Natural killer cell (primary cell): ENCODE measurements at regions not wholly inside any gene's neighbourhood (a gene's known extent, or its start where the extent isn't known, plus 50 kb on each side); places are given as distances from the start of the nearest gene placed in this dataset.
"Not testable (repeated sequence)": the region's sequence is repeated elsewhere in the genome, so short reads cannot be mapped to it uniquely, and the experiment has no call there.

Experiments used
- ATAC-seq, 3 donors: fragments of 150-1000 bp in 2 of 3; fragments of 200-7000 bp in 1 of 3; cut with Tn5 transposase; 1 replicate in 1 of 3; 2 replicates in 2 of 3; pipeline ENCODE4 v1.10.0; 2021; ENCODE audit warnings: mild to moderate bottlenecking in 2 of 3, moderate library complexity in 2 of 3
- DNase-seq, 2 donors: peaks; one replicate each; pipeline versions ENCODE4 v3.0.0 to v3.0.0-alpha.2; 2013 to 2021; ENCODE audit warnings: mixed read lengths in 1 of 2
- H3K27ac ChIP-seq: one replicate; pipeline ENCODE4 v1.5.1; 2013; ENCODE audit warnings: mild to moderate bottlenecking, low read length
- H3K27me3 ChIP-seq: one replicate; pipeline ENCODE4 v1.6.1; 2013; ENCODE audit warnings: low read length; ENCODE audit not compliant: control insufficient read depth, insufficient read depth
- H3K36me3 ChIP-seq: one replicate; pipeline ENCODE4 v1.6.1; 2013; ENCODE audit warnings: low read length; ENCODE audit not compliant: control insufficient read depth, insufficient read depth
- H3K4me1 ChIP-seq: one replicate; pipeline ENCODE4 v1.6.1; 2013; ENCODE audit warnings: low read length; ENCODE audit not compliant: control insufficient read depth, insufficient read depth
- H3K4me3 ChIP-seq: one replicate; pipeline ENCODE4 v1.5.1; 2013; ENCODE audit warnings: low read length
- H3K9me3 ChIP-seq: one replicate; pipeline ENCODE4 v1.6.1; 2013; ENCODE audit warnings: low read length; ENCODE audit not compliant: control insufficient read depth, insufficient read depth
- H3K27ac Mint-ChIP-seq, 2 donors: one replicate each; pipeline ENCODE4 v1.8.0; 2022; ENCODE audit warnings: mild to moderate bottlenecking in 2 of 2, mixed read lengths in 2 of 2, moderate library complexity in 1 of 2
- H3K27me3 Mint-ChIP-seq, 2 donors: one replicate each; pipeline ENCODE4 v1.8.0; 2022; ENCODE audit warnings: low read depth in 2 of 2, mixed read lengths in 2 of 2
- H3K36me3 Mint-ChIP-seq: one replicate; pipeline ENCODE4 v1.8.0; 2022; ENCODE audit warnings: mixed read lengths
- H3K4me1 Mint-ChIP-seq, 2 donors: one replicate each; pipeline ENCODE4 v1.8.0; 2022; ENCODE audit warnings: mixed read lengths in 2 of 2
- H3K4me3 Mint-ChIP-seq: one replicate; pipeline ENCODE4 v1.8.0; 2022; ENCODE audit warnings: mild to moderate bottlenecking, moderate library complexity, mixed read lengths
- H3K9me3 Mint-ChIP-seq, 2 donors: one replicate each; pipeline ENCODE4 v1.8.0; 2022; ENCODE audit warnings: mixed read lengths in 2 of 2
- WGBS: methylation state at CpG from one replicate; pipeline ENCODE4 v1.1.7; 2013; ENCODE audit warnings: missing lambda C conversion rate; ENCODE audit not compliant: insufficient coverage; 5-methylcytosine and 5-hydroxymethylcytosine counted together
- intact Hi-C: fragments of 100-400 bp; cut with micrococcal nuclease; formaldehyde crosslinking; loops from one replicate; pipeline ENCODE4 v1.14.2; 2022
- TF ChIP-seq, protein P1 (sequence below): fragments of 200-600 bp; IDR thresholded peaks from one replicate; pipeline ENCODE4 v1.8.0; 2022; ENCODE audit warnings: antibody characterized with exemption

DNA sequence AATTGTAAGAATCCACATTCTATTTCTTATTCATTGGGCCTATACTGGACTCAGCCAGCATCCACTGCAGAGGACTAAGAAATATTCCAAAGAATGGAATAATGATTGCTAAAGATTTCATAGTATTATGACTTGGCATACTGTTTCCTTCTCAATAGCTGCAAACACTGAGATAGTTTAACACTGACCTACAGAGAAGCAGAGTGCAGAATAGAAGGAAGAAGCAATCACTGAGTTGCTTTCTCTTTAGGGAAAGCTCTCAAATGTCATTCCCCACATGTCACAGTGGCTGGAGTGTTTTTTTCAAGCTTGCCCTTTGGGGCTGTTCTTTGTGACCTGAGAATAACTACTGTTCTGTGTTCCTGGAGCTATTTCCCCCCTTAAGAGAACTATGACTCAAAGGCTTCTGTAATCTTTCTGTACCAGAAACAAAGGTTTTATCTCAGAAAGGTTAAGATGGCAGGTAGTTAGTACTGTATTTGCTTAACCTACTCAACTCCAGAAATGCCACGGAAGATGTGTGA lies 243.6 kb upstream of the LUZP2 start:
- Mint-ChIP-seq H3K9me3 (no peaks in the 10 kb centered on the region), H3K36me3 (no peaks in the 10 kb centered on the region), H3K27ac (no peak overlapping the region), H3K27me3 (no peaks in the 10 kb centered on the region), H3K4me1 (no peaks in the 10 kb centered on the region), H3K4me3 (no peak overlapping the region)
- H3K27ac ChIP-seq = no peak overlapping the region
- H3K4me1 ChIP-seq = no peaks in the 10 kb centered on the region
- H3K27me3 ChIP-seq = no peaks in the 10 kb centered on the region
- intact Hi-C loops = no loop called here
- H3K4me3 ChIP-seq = no peak overlapping the region
- 71% methylated on average over 1 of the region's 1 CpG for WGBS
- no peaks in the 10 kb centered on the region for H3K36me3 ChIP-seq
- ATAC-seq (no peak), DNase-seq (no peak)
- no peaks in the 10 kb centered on the region for H3K9me3 ChIP-seq
- TF ChIP-seq, protein P1, sequence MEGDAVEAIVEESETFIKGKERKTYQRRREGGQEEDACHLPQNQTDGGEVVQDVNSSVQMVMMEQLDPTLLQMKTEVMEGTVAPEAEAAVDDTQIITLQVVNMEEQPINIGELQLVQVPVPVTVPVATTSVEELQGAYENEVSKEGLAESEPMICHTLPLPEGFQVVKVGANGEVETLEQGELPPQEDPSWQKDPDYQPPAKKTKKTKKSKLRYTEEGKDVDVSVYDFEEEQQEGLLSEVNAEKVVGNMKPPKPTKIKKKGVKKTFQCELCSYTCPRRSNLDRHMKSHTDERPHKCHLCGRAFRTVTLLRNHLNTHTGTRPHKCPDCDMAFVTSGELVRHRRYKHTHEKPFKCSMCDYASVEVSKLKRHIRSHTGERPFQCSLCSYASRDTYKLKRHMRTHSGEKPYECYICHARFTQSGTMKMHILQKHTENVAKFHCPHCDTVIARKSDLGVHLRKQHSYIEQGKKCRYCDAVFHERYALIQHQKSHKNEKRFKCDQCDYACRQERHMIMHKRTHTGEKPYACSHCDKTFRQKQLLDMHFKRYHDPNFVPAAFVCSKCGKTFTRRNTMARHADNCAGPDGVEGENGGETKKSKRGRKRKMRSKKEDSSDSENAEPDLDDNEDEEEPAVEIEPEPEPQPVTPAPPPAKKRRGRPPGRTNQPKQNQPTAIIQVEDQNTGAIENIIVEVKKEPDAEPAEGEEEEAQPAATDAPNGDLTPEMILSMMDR = no peak

DNA sequence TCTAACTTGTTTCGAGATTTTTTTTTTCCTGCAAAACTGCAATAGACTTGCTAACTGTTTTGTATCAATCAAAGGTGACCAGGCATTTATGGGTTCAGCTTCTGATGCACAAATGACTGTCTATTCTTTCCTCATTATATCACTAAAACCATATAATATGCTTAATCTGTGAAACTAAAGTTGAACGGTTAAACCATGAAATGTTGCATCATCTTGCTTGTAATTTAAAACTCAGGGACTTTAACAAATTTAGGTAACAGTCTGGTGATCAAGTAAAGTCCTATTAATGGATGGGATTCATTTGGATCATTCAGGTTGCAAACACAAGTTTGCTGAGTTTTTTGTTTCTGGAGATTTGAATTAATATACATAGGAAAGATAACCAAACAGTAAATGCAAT lies 232.0 kb upstream of the LUZP2 start:
- Histone ChIP-seq H3K4me1 (no peaks in the 10 kb centered on the region), H3K4me3 (no peak overlapping the region), H3K27ac (no peak overlapping the region), H3K36me3 (no peaks in the 10 kb centered on the region), H3K9me3 (no peaks in the 10 kb centered on the region), H3K27me3 (no peaks in the 10 kb centered on the region)
- Mint-ChIP-seq H3K27ac (no peak overlapping the region), H3K9me3 (peaks cover 0 to 3% of the 10 kb centered on the region in 2 donors), H3K4me3 (no peak overlapping the region), H3K36me3 (no peaks in the 10 kb centered on the region), H3K4me1 (peaks cover 0 to 5% of the 10 kb centered on the region in 2 donors), H3K27me3 (no peaks in the 10 kb centered on the region)
- intact Hi-C loops = no loop called here
- TF ChIP-seq, protein P1 = no peak
- no peak for DNase-seq
- no peak for ATAC-seq
- WGBS = 90% methylated on average over 2 of the region's 2 CpGs

DNA sequence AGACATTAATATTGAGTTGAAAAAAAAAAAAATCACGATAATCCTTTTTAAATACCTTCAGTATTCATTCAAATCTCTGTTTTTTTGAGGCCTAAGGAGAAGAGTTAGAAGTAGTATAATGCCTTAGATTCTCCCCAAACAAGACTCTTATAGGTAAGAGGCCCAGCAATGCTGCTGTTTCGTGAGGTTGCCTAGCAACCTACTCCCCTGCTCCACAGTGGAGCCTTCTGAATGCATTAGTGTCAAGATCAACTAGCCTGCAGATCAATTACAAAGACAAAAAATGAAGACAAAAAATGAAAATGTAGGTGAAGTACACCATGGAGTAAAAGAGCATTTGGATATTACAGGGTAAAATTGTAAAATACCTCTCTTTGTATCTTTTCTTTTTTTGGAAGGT lies 229.8 kb upstream of the LUZP2 start:
- no peak for DNase-seq
- no peak overlapping the region for H3K4me3 Mint-ChIP-seq
- H3K36me3 Mint-ChIP-seq = no peaks in the 10 kb centered on the region
- Histone ChIP-seq H3K27ac (no peak overlapping the region), H3K4me1 (no peaks in the 10 kb centered on the region), H3K36me3 (no peaks in the 10 kb centered on the region), H3K27me3 (no peaks in the 10 kb centered on the region), H3K4me3 (no peak overlapping the region), H3K9me3 (no peaks in the 10 kb centered on the region)
- TF ChIP-seq, protein P1 = no peak
- H3K9me3 Mint-ChIP-seq = peaks cover 0 to 3% of the 10 kb centered on the region in 2 donors
- intact Hi-C loops = no loop called here
- H3K27ac Mint-ChIP-seq = no peak overlapping the region
- 86% methylated on average over 1 of the region's 2 CpGs for WGBS
- ATAC-seq = no peak
- H3K27me3 Mint-ChIP-seq = no peaks in the 10 kb centered on the region
- peaks cover 0 to 5% of the 10 kb centered on the region in 2 donors for H3K4me1 Mint-ChIP-seq

DNA sequence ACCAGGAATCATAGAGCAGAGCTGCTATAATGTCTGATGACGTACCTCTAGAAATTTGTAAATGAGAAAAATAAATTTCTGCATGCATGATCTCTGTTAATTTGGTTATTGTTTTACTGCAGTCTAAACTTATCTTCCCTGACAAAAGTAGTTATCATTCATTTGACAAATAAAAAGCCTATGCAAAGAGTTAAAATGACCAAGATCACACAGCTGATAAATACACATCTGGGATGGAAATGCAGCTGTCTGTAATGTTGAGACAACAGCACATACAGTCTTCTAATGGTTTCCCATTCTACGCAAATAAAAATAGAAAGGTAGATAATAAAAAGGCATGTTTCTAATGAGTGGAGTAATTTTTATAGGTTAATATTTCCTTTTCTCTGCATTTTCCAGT lies 225.1 kb upstream of the LUZP2 start:
- Histone ChIP-seq H3K9me3 (no peaks in the 10 kb centered on the region), H3K27ac (no peak overlapping the region), H3K4me1 (no peaks in the 10 kb centered on the region), H3K36me3 (no peaks in the 10 kb centered on the region), H3K27me3 (no peaks in the 10 kb centered on the region), H3K4me3 (no peak overlapping the region)
- Mint-ChIP-seq H3K27ac (no peak overlapping the region), H3K9me3 (peaks cover 0 to 3% of the 10 kb centered on the region in 2 donors), H3K36me3 (no peaks in the 10 kb centered on the region), H3K4me1 (peaks cover 0 to 5% of the 10 kb centered on the region in 2 donors), H3K27me3 (no peaks in the 10 kb centered on the region), H3K4me3 (no peak overlapping the region)
- no peak for ATAC-seq
- no peak for DNase-seq
- intact Hi-C loops = no loop called here
- 86% methylated on average over 1 of the region's 2 CpGs for WGBS
- TF ChIP-seq, protein P1 = no peak

DNA sequence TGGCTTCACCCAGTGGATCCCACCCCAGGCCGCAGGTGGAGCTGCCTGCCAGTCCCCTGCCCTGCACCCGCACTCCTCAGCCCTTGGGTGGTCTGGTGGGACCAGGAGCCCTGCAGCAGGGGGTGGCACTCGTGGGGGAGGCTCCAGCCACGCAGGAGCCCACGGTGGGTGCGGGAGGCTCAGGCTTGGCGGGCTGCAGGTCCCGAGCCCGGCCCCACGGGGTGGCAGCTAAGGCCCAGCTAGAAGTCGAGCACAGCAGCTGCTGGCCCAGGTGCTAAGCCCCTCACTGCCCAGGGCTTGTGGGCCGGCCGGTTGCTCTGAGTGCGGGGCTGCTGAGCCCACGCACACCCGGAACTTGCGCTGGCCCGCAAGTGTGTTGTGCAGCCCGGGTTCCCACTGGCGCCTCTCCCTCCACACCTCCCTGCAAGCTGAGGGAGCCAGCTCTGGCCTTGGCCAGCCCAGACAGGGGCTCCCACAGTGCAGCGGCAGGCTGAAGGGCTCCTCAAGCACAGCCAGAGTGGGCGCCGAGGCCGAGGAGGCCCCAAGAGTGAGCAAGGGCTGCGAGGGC lies 222.6 kb upstream of the LUZP2 start:
- H3K4me3 ChIP-seq, H3K9me3 Mint-ChIP-seq, H3K27ac Mint-ChIP-seq, H3K4me1 ChIP-seq, intact Hi-C loops, H3K36me3 ChIP-seq, H3K4me3 Mint-ChIP-seq, H3K36me3 Mint-ChIP-seq, ATAC-seq, H3K9me3 ChIP-seq, H3K27me3 ChIP-seq, H3K4me1 Mint-ChIP-seq, H3K27me3 Mint-ChIP-seq, DNase-seq, H3K27ac ChIP-seq: not testable (repeated sequence)
- WGBS = 94% methylated on average over 25 of the region's 25 CpGs
